Astrocyte (in vitro differentiated cells and primary cell): ENCODE measurements at regions not wholly inside any gene's neighbourhood (a gene's known extent, or its start where the extent isn't known, plus 50 kb on each side); places are given as distances from the start of the nearest gene placed in this dataset.

Experiments used
- DNase-seq: peaks from one replicate; pipeline ENCODE4 v3.0.0-alpha.2; 2010; ENCODE audit warnings: low read depth
- FAIRE-seq: peaks from 2 replicates; lab custom pipeline; 2011; peaks lifted over from hg19 to GRCh38; lab: Jason Lieb, UNC
- H2AFZ ChIP-seq: 2 replicates; pipeline ENCODE4 v1.6.0; 2012; ENCODE audit warnings: low read depth, low read length, inconsistent platforms
- H3K27ac ChIP-seq: 2 replicates; pipeline ENCODE4 v1.5.1; 2011; ENCODE audit warnings: low read depth, low read length, inconsistent platforms
- H3K27me3 ChIP-seq: 2 replicates; pipeline ENCODE4 v1.6.0; 2011; ENCODE audit warnings: low read length, inconsistent platforms; ENCODE audit not compliant: insufficient read depth
- H3K36me3 ChIP-seq: 2 replicates; pipeline ENCODE4 v1.5.1; 2011; ENCODE audit warnings: low read length, inconsistent platforms; ENCODE audit not compliant: insufficient read depth
- H3K4me1 ChIP-seq: 2 replicates; pipeline ENCODE4 v1.5.1; 2011; ENCODE audit warnings: low read length, inconsistent platforms; ENCODE audit not compliant: insufficient read depth
- H3K4me2 ChIP-seq: 2 replicates; pipeline ENCODE4 v1.6.0; 2012; ENCODE audit warnings: low read length, inconsistent platforms
- H3K4me3 ChIP-seq: 2 replicates; pipeline ENCODE4 v1.5.1; 2011; ENCODE audit warnings: low read depth, mild to moderate bottlenecking, low read length, inconsistent platforms; ENCODE audit not compliant: insufficient read depth
- H3K79me2 ChIP-seq: 2 replicates; pipeline ENCODE4 v1.6.0; 2012; ENCODE audit warnings: mild to moderate bottlenecking, low read length, inconsistent platforms; ENCODE audit not compliant: insufficient read depth
- H3K9ac ChIP-seq: 2 replicates; pipeline ENCODE4 v1.6.0; 2012; ENCODE audit warnings: mild to moderate bottlenecking, low read length, inconsistent platforms
- H3K9me3 ChIP-seq: 2 replicates; pipeline ENCODE4 v1.5.1; 2012; ENCODE audit warnings: low read depth, mild to moderate bottlenecking, low read length, inconsistent platforms; ENCODE audit not compliant: insufficient read depth
- H4K20me1 ChIP-seq: 2 replicates; pipeline ENCODE4 v1.6.0; 2012; ENCODE audit warnings: low read length, inconsistent platforms; ENCODE audit not compliant: insufficient read depth
- H3K27ac Mint-ChIP-seq: one replicate; pipeline ENCODE4 v1.8.0; 2021; ENCODE audit warnings: mild to moderate bottlenecking, mixed read lengths; ENCODE audit not compliant: unreplicated experiment
- H3K27me3 Mint-ChIP-seq: one replicate; pipeline ENCODE4 v1.8.0; 2021; ENCODE audit warnings: low read depth, mixed read lengths; ENCODE audit not compliant: unreplicated experiment
- H3K36me3 Mint-ChIP-seq: one replicate; pipeline ENCODE4 v1.8.0; 2021; ENCODE audit warnings: low read depth, mixed read lengths; ENCODE audit not compliant: unreplicated experiment
- H3K4me1 Mint-ChIP-seq: one replicate; pipeline ENCODE4 v1.8.0; 2021; ENCODE audit warnings: low read depth, mixed read lengths; ENCODE audit not compliant: unreplicated experiment
- H3K4me3 Mint-ChIP-seq: one replicate; pipeline ENCODE4 v1.8.0; 2021; ENCODE audit warnings: mild to moderate bottlenecking, moderate library complexity, mixed read lengths; ENCODE audit not compliant: unreplicated experiment
- H3K9me3 Mint-ChIP-seq: one replicate; pipeline ENCODE4 v1.8.0; 2021; ENCODE audit warnings: mild to moderate bottlenecking, mixed read lengths; ENCODE audit not compliant: unreplicated experiment
- CTCF ChIP-seq: IDR thresholded peaks from 2 replicates; pipeline ENCODE4 v1.5.1; 2011; ENCODE audit warnings: low read depth, mild to moderate bottlenecking, inconsistent platforms, low read length, moderate library complexity; ENCODE audit not compliant: insufficient read depth
- EZH2 ChIP-seq: IDR thresholded peaks from 2 replicates; pipeline ENCODE4 v1.6.1; 2012; ENCODE audit warnings: mild to moderate bottlenecking, low read length, inconsistent platforms; ENCODE audit not compliant: insufficient read depth

- no peak for FAIRE-seq
- H3K4me3 ChIP-seq: no peak overlapping the region
Measured at GRCh38 chr4:10212901-10213300, 96.3 kb upstream of the WDR1 start.

GRCh38 chr4:10212400-10212799, 95.8 kb upstream of the WDR1 start:
- H3K4me3 Mint-ChIP-seq: no peak overlapping the region
- peaks cover 19% of the 10 kb centered on the region for H3K4me1 Mint-ChIP-seq
- no peaks in the 10 kb centered on the region for H3K27me3 ChIP-seq
- no peak overlapping the region for H3K27ac Mint-ChIP-seq
- TF ChIP-seq EZH2 (no peak), CTCF (no peak)
- no peaks in the 10 kb centered on the region for H4K20me1 ChIP-seq
- no peaks in the 10 kb centered on the region for H3K36me3 ChIP-seq
- H2AFZ ChIP-seq: no peak overlapping the region
- no peaks in the 10 kb centered on the region for H3K36me3 Mint-ChIP-seq
- H3K4me2 ChIP-seq: no peak overlapping the region
- H3K9ac ChIP-seq: no peak overlapping the region
- H3K27me3 Mint-ChIP-seq: peaks cover 13% of the 10 kb centered on the region
- H3K4me1 ChIP-seq: no peaks in the 10 kb centered on the region
- H3K9me3 ChIP-seq: no peaks in the 10 kb centered on the region
- H3K9me3 Mint-ChIP-seq: peaks cover 2% of the 10 kb centered on the region
- DNase-seq (no peak), FAIRE-seq (no peak)
- H3K27ac ChIP-seq: no peak overlapping the region
- H3K4me3 ChIP-seq: no peak overlapping the region
- H3K79me2 ChIP-seq: no peaks in the 10 kb centered on the region

More at GRCh38 chr4:10212901-10213300, 96.3 kb upstream of the WDR1 start:
- H3K9me3 ChIP-seq: no peaks in the 10 kb centered on the region
- H3K79me2 ChIP-seq: no peaks in the 10 kb centered on the region
- no peaks in the 10 kb centered on the region for H3K36me3 ChIP-seq
- H4K20me1 ChIP-seq: no peaks in the 10 kb centered on the region
- no peak overlapping the region for H2AFZ ChIP-seq
- no peak for DNase-seq
- H3K4me2 ChIP-seq: no peak overlapping the region
- Mint-ChIP-seq H3K4me1 (peaks cover 19% of the 10 kb centered on the region), H3K36me3 (no peaks in the 10 kb centered on the region), H3K9me3 (peaks cover 2% of the 10 kb centered on the region), H3K27ac (no peak overlapping the region), H3K27me3 (peaks cover 8% of the 10 kb centered on the region), H3K4me3 (no peak overlapping the region)
- H3K9ac ChIP-seq: no peak overlapping the region
- no peaks in the 10 kb centered on the region for H3K27me3 ChIP-seq
- no peak overlapping the region for H3K27ac ChIP-seq
- no peak for TF ChIP-seq CTCF
- no peak for TF ChIP-seq EZH2
- no peaks in the 10 kb centered on the region for H3K4me1 ChIP-seq

- peaks cover 18% of the 10 kb centered on the region for H3K27me3 Mint-ChIP-seq
- H3K4me1 Mint-ChIP-seq: peaks cover 22% of the 10 kb centered on the region
Measured at GRCh38 chr4:10207116-10207515, 90.5 kb upstream of the WDR1 start.

More at GRCh38 chr4:10207116-10207515, 90.5 kb upstream of the WDR1 start:
- no peaks in the 10 kb centered on the region for H3K79me2 ChIP-seq
- DNase-seq (no peak), FAIRE-seq (no peak)
- peaks cover 2% of the 10 kb centered on the region for H3K9me3 Mint-ChIP-seq
- no peaks in the 10 kb centered on the region for H4K20me1 ChIP-seq
- H3K36me3 ChIP-seq: no peaks in the 10 kb centered on the region
- H2AFZ ChIP-seq: no peak overlapping the region
- H3K4me2 ChIP-seq: no peak overlapping the region
- H3K4me1 ChIP-seq: no peaks in the 10 kb centered on the region
- H3K9ac ChIP-seq: no peak overlapping the region
- TF ChIP-seq CTCF: no peak
- TF ChIP-seq EZH2: no peak
- no peak overlapping the region for H3K4me3 Mint-ChIP-seq
- no peaks in the 10 kb centered on the region for H3K36me3 Mint-ChIP-seq
- H3K27ac Mint-ChIP-seq: no peak overlapping the region
- H3K27ac ChIP-seq: no peak overlapping the region
- H3K27me3 ChIP-seq: no peaks in the 10 kb centered on the region
- H3K9me3 ChIP-seq: no peaks in the 10 kb centered on the region
- H3K4me3 ChIP-seq: no peak overlapping the region
